HCT116 (cell line): ENCODE measurements at regions not wholly inside any gene's neighbourhood (a gene's known extent, or its start where the extent isn't known, plus 50 kb on each side); places are given as distances from the start of the nearest gene placed in this dataset.

Experiments
- ATAC-seq: fragments of 200-7000 bp; cut with Tn5 transposase; 2 replicates; pipeline ENCODE4 v1.9.1; 2020; ENCODE audit warnings: mild to moderate bottlenecking, moderate library complexity
- BruUV-seq: library from RNA; stranded (reverse); fragments of 400-500 nt; replicated peaks from 2 replicates; lab custom pipeline; 2021; lab: Mats Ljungman, UMichigan
- CTCF ChIA-PET: fragments of 300-600 bp; sonication (Branson Sonifier 250); formaldehyde crosslinking; loops from one replicate; lab custom pipeline; 2021; ENCODE audit warnings: antibody characterized with exemption; lab: Charles Lee
- POLR2A ChIA-PET: fragments of 300-600, 350-600 bp; sonication (Branson Sonifier 250); formaldehyde crosslinking; loops from one replicate; lab custom pipeline; 2021; ENCODE audit warnings: antibody characterized with exemption; lab: Charles Lee
- RAD21 ChIA-PET, 2 experiments: fragments of 300-600 bp; sonication (Branson Sonifier 250); formaldehyde crosslinking; loops; one replicate each; lab custom pipeline; 2023; ENCODE audit warnings: low total read pairs in 2 of 2; ENCODE audit not compliant: uncharacterized antibody in 2 of 2, unreplicated experiment in 2 of 2, low non-redundant PET in 1 of 2; lab: Charles Lee
- DNase-seq: peaks from one replicate; pipeline ENCODE4 v3.0.0-alpha.2; 2010; ENCODE audit warnings: low read depth, low spot score
- H2AFZ ChIP-seq: fragments of 200-600 bp; shearing (Covaris generic), sonication (generic); 2 replicates; pipeline ENCODE4 v1.6.1; 2017; ENCODE audit warnings: low read depth, mixed run types, mixed read lengths, antibody characterized with exemption, low read length; ENCODE audit not compliant: poor library complexity, severe bottlenecking
- H3K27ac ChIP-seq: 2 replicates; pipeline ENCODE4 v1.5.1; 2012; ENCODE audit warnings: low read depth, low read length
- H3K27me3 ChIP-seq: fragments of 200-600 bp; sonication (generic); 2 replicates; pipeline ENCODE4 v1.6.1; 2016; ENCODE audit warnings: mixed run types, low read length, mixed read lengths; ENCODE audit not compliant: insufficient read depth
- H3K36me3 ChIP-seq, 2 experiments: fragments of 200-500 bp in 1 of 2; fragments of 200-600 bp in 1 of 2; sonication (Bioruptor generic) in 1 of 2; sonication (generic) in 1 of 2; 2 replicates each; pipeline versions ENCODE4 v1.5.1 to v1.6.1; 2014 to 2016; ENCODE audit warnings: low read length in 2 of 2, inconsistent platforms in 1 of 2, mixed read lengths in 1 of 2, mixed run types in 1 of 2; ENCODE audit not compliant: insufficient read depth in 2 of 2, control insufficient read depth in 1 of 2
- H3K4me1 ChIP-seq, 2 experiments: fragments of 200-600 bp in 1 of 2; sonication (generic) in 1 of 2; 2 replicates each; pipeline versions ENCODE4 v1.5.1 to v1.6.1; 2012 to 2017; ENCODE audit warnings: low read length in 2 of 2, inconsistent platforms in 1 of 2, mild to moderate bottlenecking in 1 of 2, mixed read lengths in 1 of 2, mixed run types in 1 of 2, moderate library complexity in 1 of 2; ENCODE audit not compliant: insufficient read depth in 2 of 2, control insufficient read depth in 1 of 2
- H3K4me2 ChIP-seq: fragments of 200-600 bp; sonication (generic); 2 replicates; pipeline ENCODE4 v1.6.1; 2017; ENCODE audit warnings: mixed run types, low read length, mixed read lengths
- H3K4me3 ChIP-seq, 2 experiments: fragments of 200-600 bp in 1 of 2; sonication (generic) in 1 of 2; replicated peaks in 1 of 2; 2 replicates each; pipeline ENCODE4 v1.5.1; 2011 to 2016; ENCODE audit warnings: low read length in 2 of 2, control low read depth in 1 of 2, low read depth in 1 of 2, mild to moderate bottlenecking in 1 of 2, mixed read lengths in 1 of 2, mixed run types in 1 of 2
- H3K79me2 ChIP-seq: fragments of 200-600 bp; sonication (generic); 2 replicates; pipeline ENCODE4 v1.6.1; 2017; ENCODE audit warnings: mild to moderate bottlenecking, mixed run types, low read length, moderate library complexity, mixed read lengths; ENCODE audit not compliant: insufficient read depth
- H3K9ac ChIP-seq: fragments of 200-600 bp; sonication (generic); 2 replicates; pipeline ENCODE4 v1.6.1; 2016; ENCODE audit warnings: low read length, mixed read lengths
- H3K9me2 ChIP-seq: fragments of 200-600 bp; sonication (generic), shearing (Covaris generic); 2 replicates; pipeline ENCODE4 v1.6.1; 2017; ENCODE audit warnings: mixed run types, mild to moderate bottlenecking, moderate library complexity; ENCODE audit not compliant: insufficient read depth
- H3K9me3 ChIP-seq, 2 experiments: fragments of 200-500 bp in 1 of 2; fragments of 200-600 bp in 1 of 2; sonication (Bioruptor generic) in 1 of 2; sonication (generic) in 1 of 2; 2 replicates each; pipeline ENCODE4 v1.6.1; 2014 to 2017; ENCODE audit warnings: low read length in 2 of 2, mixed read lengths in 2 of 2, inconsistent platforms in 1 of 2, low read depth in 1 of 2, mild to moderate bottlenecking in 1 of 2, mixed run types in 1 of 2, moderate library complexity in 1 of 2; ENCODE audit not compliant: control insufficient read depth in 1 of 2, insufficient read depth in 1 of 2
- H4K20me1 ChIP-seq: fragments of 200-600 bp; sonication (generic), shearing (Covaris generic); 2 replicates; pipeline ENCODE4 v1.6.1; 2017; ENCODE audit warnings: mixed run types, mild to moderate bottlenecking, moderate library complexity; ENCODE audit not compliant: insufficient read depth
- CBX3 ChIP-seq: IDR thresholded peaks from 2 replicates; pipeline ENCODE4 v1.6.1; 2012; ENCODE audit warnings: low read depth
- CTCF ChIP-seq, 3 experiments: fragments of 200-600 bp in 1 of 3; sonication (generic) in 1 of 3; IDR thresholded peaks in 2 of 3; conservative IDR thresholded peaks in 1 of 3; 2 replicates each; pipeline ENCODE4 v1.5.1; 2012 to 2017; ENCODE audit warnings: low read depth in 2 of 3, low read length in 2 of 3, antibody characterized with exemption in 1 of 3, borderline replicate concordance in 1 of 3, control low read depth in 1 of 3, mild to moderate bottlenecking in 1 of 3, mixed read lengths in 1 of 3, mixed run types in 1 of 3, moderate library complexity in 1 of 3; ENCODE audit not compliant: insufficient read depth in 1 of 3
- EGR1 ChIP-seq: IDR thresholded peaks from 2 replicates; pipeline ENCODE4 v1.6.1; 2012; ENCODE audit warnings: low read depth
- ELF1 ChIP-seq: IDR thresholded peaks from 2 replicates; pipeline ENCODE4 v1.6.1; 2012; ENCODE audit warnings: low read depth, borderline replicate concordance
- EZH2phosphoT487 ChIP-seq: fragments of 200-600 bp; IDR thresholded peaks from 2 replicates; pipeline ENCODE4 v1.6.1; 2018; ENCODE audit warnings: antibody characterized with exemption, borderline replicate concordance
- FOSL1 ChIP-seq: IDR thresholded peaks from 2 replicates; pipeline ENCODE4 v1.6.1; 2012; ENCODE audit warnings: low read depth
- POLR2A ChIP-seq: IDR thresholded peaks from 2 replicates; pipeline ENCODE4 v1.7.0; 2011; ENCODE audit warnings: borderline replicate concordance; ENCODE audit not compliant: insufficient read depth, insufficient read length; ENCODE audit errors: extremely low read depth
- POLR2AphosphoS5 ChIP-seq: IDR thresholded peaks from 2 replicates; pipeline ENCODE4 v1.6.1; 2011; ENCODE audit warnings: mild to moderate bottlenecking, low read depth, low read length, moderate library complexity
- RAD21 ChIP-seq: IDR thresholded peaks from 2 replicates; pipeline ENCODE4 v1.6.1; 2012; ENCODE audit warnings: low read depth, mild to moderate bottlenecking
- SRF ChIP-seq: IDR thresholded peaks from 2 replicates; pipeline ENCODE4 v1.6.1; 2012; ENCODE audit warnings: low read depth
- ZBTB33 ChIP-seq: IDR thresholded peaks from 2 replicates; pipeline ENCODE4 v1.6.1; 2011; ENCODE audit warnings: mild to moderate bottlenecking, low read length, moderate library complexity; ENCODE audit not compliant: insufficient replicate concordance; ENCODE audit errors: extremely low read depth
- ZNF274 ChIP-seq: fragments of 200-500 bp; sonication (Bioruptor generic); IDR thresholded peaks from 2 replicates; pipeline ENCODE4 v1.6.1; 2014; ENCODE audit warnings: mild to moderate bottlenecking, low read depth, low read length, inconsistent platforms
- intact Hi-C: fragments of 100-400 bp; cut with micrococcal nuclease; formaldehyde crosslinking; loops from 2 replicates; pipeline ENCODE4 v1.10.0; 2022

GRCh38 chr11:82117362-82117761 is 616.3 kb downstream of the FAM181B start:
- Histone ChIP-seq H3K27me3 (no peaks in the 10 kb centered on the region), H3K4me3 (no peak overlapping the region), H2AFZ (no peak overlapping the region), H4K20me1 (no peaks in the 10 kb centered on the region), H3K4me1 (no peaks in the 10 kb centered on the region), H3K79me2 (no peaks in the 10 kb centered on the region), H3K36me3 (no peaks in the 10 kb centered on the region), H3K4me2 (no peak overlapping the region), H3K9me2 (no peaks in the 10 kb centered on the region), H3K9ac (no peak overlapping the region), H3K27ac (no peak overlapping the region), H3K9me3 (peaks cover 0 to 21% of the 10 kb centered on the region in 2 experiments; a peak in 3 of 4 replicates)
- CTCF ChIA-PET = no interaction called here
- TF ChIP-seq ZBTB33 (no peak), ELF1 (no peak), FOSL1 (no peak), SRF (no peak), ZNF274 (no peak), EGR1 (no peak), POLR2A (no peak), EZH2phosphoT487 (no peak), CBX3 (no peak), POLR2AphosphoS5 (no peak), RAD21 (no peak), CTCF (IDR thresholded peaks at IDR 0.05 in 2 of 3, conservative IDR thresholded peaks at IDR 0.05 in 1 of 3; ENCODE audit: borderline replicate concordance in 1 of 3, insufficient read depth in 1 of 3, low read depth in 2 of 3, low read length in 2 of 3) (no peak)
- intact Hi-C loops = no loop called here
- RAD21 ChIA-PET = no interaction called here
- ATAC-seq = no peak
- POLR2A ChIA-PET = no interaction called here
- no peak for DNase-seq
- no TSS peak for BruUV-seq
